ENCODE measurements at regions not wholly inside any gene's neighbourhood (a gene's known extent, or its start where the extent isn't known, plus 50 kb on each side); places are given as distances from the start of the nearest gene placed in this dataset.

DNA sequence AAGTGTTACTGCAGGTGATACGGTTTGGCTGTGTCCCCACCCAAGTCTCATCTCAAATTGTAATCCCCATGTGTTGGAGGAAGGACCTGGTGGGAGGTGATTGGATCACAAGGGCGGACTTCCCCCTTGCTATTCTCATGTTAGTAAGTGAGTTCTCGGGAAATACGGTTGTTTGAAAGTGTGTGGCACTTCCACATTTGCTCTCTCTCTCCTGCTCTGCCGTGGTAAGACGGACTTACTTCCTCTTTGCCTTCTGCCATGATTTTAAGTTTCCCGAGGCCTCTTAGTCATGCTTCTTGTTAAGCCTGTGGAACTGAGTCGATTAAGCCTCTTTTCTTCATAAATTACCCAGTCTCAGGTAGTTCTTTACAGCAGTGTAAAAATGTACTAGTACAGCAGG, 65.2 kb upstream of the SLC7A11 start:
- H3K9me1 ChIP-seq (ENCODE audit: insufficient read depth, low read length), result no peaks in the 10 kb centered on the region; the same call in none of the 2 replicates
- no peak overlapping the region for H3K23ac ChIP-seq (ENCODE audit: low read depth, low read length)
- no peak overlapping the region for H2AFZ ChIP-seq (replicated peaks; ENCODE audit: low read length, poor library complexity)
- H2BK5ac ChIP-seq (ENCODE audit: low read depth, low read length, poor library complexity, severe bottlenecking), result no peak overlapping the region
- DNase-seq (no peak), ATAC-seq (ENCODE audit: low read depth) (no peak)
- no peak overlapping the region; the same call in 1 of the 2 replicates for H3K4ac ChIP-seq (ENCODE audit: low read depth, low read length)
- no peak overlapping the region for H2BK15ac ChIP-seq (ENCODE audit: low read depth, low read length)
- intact Hi-C loops (cut with micrococcal nuclease) (no loop called here), dilution Hi-C loops (cut with HindIII; ENCODE audit: low sequenced_read_pairs, unreplicated experiment) (no loop called here), in situ Hi-C loops (cut with MboI; ENCODE audit: low sequenced_read_pairs) (no loop called here)
- no peak overlapping the region for H2AK5ac ChIP-seq (ENCODE audit: low read depth, low read length)
- no peaks in the 10 kb centered on the region for H4K20me1 ChIP-seq (ENCODE audit: insufficient read depth, low read length)
- H2BK20ac ChIP-seq (ENCODE audit: low read depth, low read length), result peak overlapping the region; percentile 15; the same call in 1 of the 2 replicates
- no peak overlapping the region for H3K4me2 ChIP-seq (ENCODE audit: low read depth, low read length)
- ChIA-PET CTCF (no interaction called here), POLR2A (ENCODE audit: unreplicated experiment) (no interaction called here)
- no peak overlapping the region for H3K9ac ChIP-seq (ENCODE audit: low read depth, low read length)
- no peak overlapping the region for H3K56ac ChIP-seq (ENCODE audit: extremely low read depth, insufficient read depth, low read length)
- H3K79me1 ChIP-seq (ENCODE audit: low read depth in 1 of 2, low read length in 2 of 2), result no peaks in the 10 kb centered on the region
- H3K4me1 ChIP-seq (ENCODE audit: control insufficient read depth, insufficient read depth, low read length), result peaks cover 5% of the 10 kb centered on the region; the same call in 1 of the 2 replicates
- H2AK9ac ChIP-seq (replicated peaks; ENCODE audit: low read depth, low read length, poor library complexity), result no peak overlapping the region
- H3K18ac ChIP-seq (ENCODE audit: low read depth, low read length), result no peak overlapping the region
- H4K91ac ChIP-seq (ENCODE audit: insufficient read depth, low read depth, low read length), result no peak overlapping the region
- H3K36me3 ChIP-seq (ENCODE audit: control insufficient read depth, insufficient read depth, low read length), result no peaks in the 10 kb centered on the region
- 93% methylated on average over 2 of the region's 8 CpGs; no CpG with 5 or more reads in 1 of the 2 experiments for WGBS, 2 experiments (ENCODE audit: extremely low coverage in 2 of 2, insufficient read length in 1 of 2)
- no peaks in the 10 kb centered on the region for H3K27me3 ChIP-seq (ENCODE audit: control insufficient read depth, insufficient read depth, low read length)
- no peak overlapping the region for H4K5ac ChIP-seq (ENCODE audit: low read depth, low read length)
- no peak overlapping the region for H3K27ac ChIP-seq (ENCODE audit: insufficient read depth, low read length)
- TF ChIP-seq CHD1 (IDR thresholded peaks at IDR 0.05; ENCODE audit: low read depth, low read length) (no peak), POLR2A (IDR thresholded peaks at IDR 0.05; ENCODE audit: low read depth, low read length) (no peak), MXI1 (IDR thresholded peaks at IDR 0.05; ENCODE audit: borderline replicate concordance, low read depth, low read length) (no peak), MAFK (IDR thresholded peaks at IDR 0.05; ENCODE audit: low read depth, low read length) (no peak)
- H2BK120ac ChIP-seq (ENCODE audit: low read depth, low read length), result no peak overlapping the region
- no peak overlapping the region for H3K14ac ChIP-seq (replicated peaks; ENCODE audit: low read depth, low read length)
- H3K9me3 ChIP-seq (ENCODE audit: control insufficient read depth, insufficient read depth, low read length), result no peaks in the 10 kb centered on the region
- BruUV-seq (replicated peaks), result no TSS peak
- no peak overlapping the region for H3K4me3 ChIP-seq (ENCODE audit: insufficient read depth, low read depth, low read length)
- H4K8ac ChIP-seq (ENCODE audit: low read depth in 2 of 2, low read length in 2 of 2), result no peak overlapping the region
